GM12873 (cell line): ENCODE measurements at regions not wholly inside any gene's neighbourhood (a gene's known extent, or its start where the extent isn't known, plus 50 kb on each side); places are given as distances from the start of the nearest gene placed in this dataset.

Source experiments
- CTCF ChIP-seq: IDR thresholded peaks from 2 replicates; pipeline ENCODE4 v1.5.1; 2012; ENCODE audit warnings: low read depth, mild to moderate bottlenecking, moderate library complexity, low read length, control low read depth; ENCODE audit not compliant: insufficient read depth; ENCODE audit errors: missing control alignments

DNA sequence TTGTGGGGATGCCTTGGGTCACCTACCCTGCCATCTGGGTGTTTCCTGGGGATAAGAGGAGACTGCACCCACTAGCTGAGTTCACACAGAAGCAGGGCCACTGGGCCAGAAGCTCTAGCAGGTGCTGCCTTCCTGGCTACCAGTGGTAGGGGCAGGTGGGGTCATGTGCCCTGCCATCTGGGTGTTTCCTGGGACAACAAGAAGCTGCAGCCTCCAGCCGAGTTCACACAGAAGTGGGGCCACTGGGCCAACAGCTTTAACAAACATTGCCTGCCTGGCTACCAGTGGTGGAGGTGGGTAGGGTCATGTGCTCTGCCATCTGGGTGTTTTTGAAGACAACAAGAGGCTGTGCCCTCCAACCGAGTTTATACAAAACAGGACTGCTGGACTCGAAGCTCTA lies 282.2 kb upstream of the SYT4 start:
- TF ChIP-seq CTCF, result no peak

DNA sequence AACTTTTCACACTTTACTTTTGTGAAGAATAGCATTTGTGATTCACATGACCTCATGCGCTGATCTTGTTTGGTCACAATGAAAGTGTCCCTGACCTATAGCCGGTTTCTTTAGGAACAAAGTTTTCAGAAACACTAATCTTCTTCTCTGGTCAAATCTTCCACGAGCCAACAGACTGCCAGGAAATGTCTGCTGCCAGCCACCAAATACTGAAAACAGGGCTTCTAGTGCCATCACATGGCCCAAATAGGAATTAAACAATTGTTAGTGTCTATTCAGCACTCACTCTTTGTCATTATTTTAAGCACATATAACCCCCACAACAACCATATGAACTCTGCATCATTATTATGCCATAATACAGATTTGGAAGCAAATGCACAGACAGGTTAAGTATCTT lies 286.5 kb upstream of the SYT4 start:
- peak; percentile 40 for TF ChIP-seq CTCF

GRCh38 chr18:43570593-43570992 lies 293.3 kb upstream of the SYT4 start:
- TF ChIP-seq CTCF, result no peak

- peak; percentile 64 for TF ChIP-seq CTCF
These were observed 293.9 kb upstream of the SYT4 start for GRCh38 chr18:43571078-43571689.

GRCh38 chr18:43572163-43572562 lies 294.9 kb upstream of the SYT4 start:
- TF ChIP-seq CTCF, result no peak

GRCh38 chr18:43574974-43575373 lies 297.7 kb upstream of the SYT4 start:
- no peak for TF ChIP-seq CTCF

DNA sequence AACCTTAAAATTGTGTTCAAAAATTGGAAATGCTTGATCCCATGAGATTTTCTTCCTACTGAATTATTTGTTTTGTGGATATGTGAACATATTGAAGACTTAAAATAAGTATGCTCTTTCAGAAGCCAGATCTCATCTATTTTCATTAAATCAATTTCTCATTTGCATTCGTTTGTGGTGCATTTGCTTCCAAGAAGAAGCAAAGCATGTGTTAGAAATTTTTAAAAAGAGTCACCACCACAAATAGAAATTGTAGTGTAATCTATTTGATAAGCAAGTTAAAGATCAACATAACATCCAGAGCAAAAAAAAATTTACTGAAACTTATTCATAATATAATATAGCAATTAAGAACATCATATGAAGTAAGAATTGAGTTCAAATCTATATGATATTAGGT lies 300.9 kb upstream of the SYT4 start:
- no peak for TF ChIP-seq CTCF
